Activated naive CD4-positive, alpha-beta T cell treated with anti-CD3 and anti-CD28 coated beads, Interleukin-2, amount 50 U/mL, for 16 hours (primary cell): ENCODE measurements at regions not wholly inside any gene's neighbourhood (a gene's known extent, or its start where the extent isn't known, plus 50 kb on each side); places are given as distances from the start of the nearest gene placed in this dataset.
A peak's percentile ranks its signal among the peaks of the same experiment; 100 is the strongest.
"Not testable (repeated sequence)": the region's sequence is repeated elsewhere in the genome, so short reads cannot be mapped to it uniquely, and the experiment has no call there.

Experiments used
- DNase-seq: peaks from one replicate; pipeline ENCODE4 v3.0.0-alpha.2; 2020

DNA sequence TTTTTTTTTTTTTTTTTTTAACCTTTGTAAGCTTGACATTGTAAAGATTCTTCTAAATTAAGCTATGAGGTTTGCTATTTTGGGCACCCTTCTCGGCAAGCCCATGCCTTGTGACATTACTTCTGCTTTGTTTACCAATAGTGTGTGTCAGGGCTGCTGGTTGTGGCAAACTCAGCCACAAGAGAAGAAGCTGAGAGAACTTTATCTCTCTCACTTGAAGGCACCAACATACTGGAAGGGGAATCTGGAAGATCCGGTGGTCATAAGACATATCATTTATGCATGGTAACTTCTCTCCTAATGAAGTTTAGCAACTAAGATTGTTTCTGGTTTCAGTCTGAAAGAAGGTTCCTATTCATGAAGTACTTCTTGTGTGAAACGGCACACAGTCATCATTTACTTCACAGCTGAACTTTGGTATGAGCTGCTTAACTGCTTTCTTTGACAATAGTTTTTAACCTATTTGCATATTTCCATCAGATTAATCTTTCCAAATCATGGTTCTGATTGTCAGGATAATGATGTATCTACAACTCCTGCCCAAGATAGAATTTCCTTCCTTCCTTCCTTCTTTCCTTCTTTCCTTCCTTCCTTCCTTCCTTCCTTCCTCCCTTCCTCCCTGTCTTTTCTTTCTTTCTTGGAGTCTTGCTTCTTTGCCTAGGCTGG is 189.3 kb downstream of the NFKBIZ start:
- DNase-seq: no peak

DNA sequence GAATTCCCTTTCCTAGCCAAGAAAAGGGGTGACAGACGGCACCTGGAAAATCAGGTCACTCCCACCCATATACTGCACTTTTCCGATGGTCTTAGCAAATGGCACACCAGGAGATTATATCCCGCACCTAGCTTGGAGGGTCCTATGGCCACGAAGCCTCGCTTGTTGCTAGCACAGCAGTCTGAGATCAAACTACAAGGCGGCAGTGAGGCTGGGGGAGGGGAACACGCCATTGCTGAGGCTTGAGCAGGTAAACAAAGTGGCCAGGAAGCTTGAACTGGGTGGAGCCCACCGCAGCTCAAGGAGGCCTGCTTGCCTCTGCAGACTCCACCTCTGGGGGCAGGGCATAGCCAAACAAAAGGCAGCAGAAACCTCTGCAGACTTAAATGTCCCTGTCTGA is 190.8 kb downstream of the NFKBIZ start:
- DNase-seq: not testable (repeated sequence)

DNA sequence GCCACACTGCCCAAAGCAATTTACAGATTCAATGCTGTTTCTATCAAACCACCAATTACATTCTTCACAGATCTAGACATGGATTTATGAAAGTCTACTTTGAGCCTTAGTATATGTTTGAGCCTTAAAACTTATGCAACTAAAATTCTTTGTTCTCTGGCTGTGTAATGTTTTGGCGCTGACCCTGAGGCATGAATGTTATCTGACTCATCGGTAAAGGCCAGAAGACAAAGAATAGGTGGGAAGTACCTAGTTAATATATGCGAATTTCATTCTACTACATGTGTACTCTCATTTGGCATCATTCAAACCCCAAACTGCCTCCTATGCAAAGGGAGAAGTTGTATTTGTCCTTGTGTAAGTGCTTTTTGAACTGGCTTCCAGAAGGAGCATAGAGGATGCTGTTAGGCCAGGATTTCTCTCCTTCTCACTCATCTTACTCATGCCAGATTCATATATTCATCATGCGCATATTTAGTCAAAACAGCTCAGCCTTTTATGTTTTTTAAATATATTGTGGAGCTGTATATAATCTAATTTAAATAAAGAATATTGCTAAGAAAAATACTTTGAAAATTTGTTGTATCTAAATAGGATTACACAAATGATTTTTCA is 204.2 kb downstream of the NFKBIZ start:
- DNase-seq: no peak

DNA sequence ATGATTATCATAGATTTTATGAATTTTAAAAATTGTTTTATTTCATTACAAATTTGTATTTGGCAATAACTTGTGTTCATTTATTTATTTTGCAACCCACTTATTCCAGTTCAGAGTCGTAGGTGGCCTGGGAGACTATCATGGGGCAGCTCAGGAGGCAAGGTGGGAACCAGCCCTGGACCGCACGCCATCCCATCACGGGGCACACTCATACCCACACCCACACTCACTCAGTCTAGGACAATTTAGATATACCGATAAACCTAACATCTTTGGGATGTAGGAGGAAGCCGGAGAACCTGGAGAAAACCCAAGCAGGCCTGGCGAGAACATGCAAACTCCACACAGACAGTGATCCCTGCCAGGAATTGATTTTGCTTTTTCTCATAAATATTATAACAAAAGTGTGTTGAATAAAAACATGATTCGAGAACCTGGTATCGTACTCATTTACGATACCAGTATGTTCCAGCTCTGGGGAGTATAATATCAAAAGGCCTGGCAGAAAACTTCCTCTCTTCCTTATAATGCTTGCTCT is 205.3 kb downstream of the NFKBIZ start:
- no peak for DNase-seq

DNA sequence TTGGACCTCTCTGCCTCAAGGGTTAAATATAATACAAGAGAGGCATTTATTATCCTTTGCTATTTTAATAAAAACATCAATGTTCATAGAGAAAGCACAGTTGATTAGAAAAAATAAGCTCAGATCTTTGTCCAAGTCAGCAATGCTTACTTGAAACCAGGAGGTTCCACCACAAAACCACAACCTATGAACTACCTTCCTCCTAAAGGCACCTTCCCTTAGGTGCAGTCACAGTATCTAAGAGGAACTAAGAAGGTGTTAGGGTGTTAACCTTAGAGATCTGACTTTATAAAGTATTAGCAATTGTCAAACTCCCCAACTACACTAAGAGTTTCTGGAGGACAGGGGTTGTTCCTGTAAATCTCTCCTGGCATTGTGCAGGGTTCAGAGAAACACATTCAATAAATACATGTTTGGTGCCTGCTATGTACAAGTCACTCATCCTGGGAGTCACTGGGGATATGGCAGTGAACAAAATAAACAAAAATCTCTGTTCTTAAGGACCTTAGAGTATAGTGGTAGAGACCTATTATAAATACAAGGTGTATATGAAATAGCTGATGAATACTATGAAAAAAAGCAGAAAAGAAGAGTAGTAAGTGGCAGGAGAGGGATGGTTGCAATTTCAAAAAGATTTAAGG is 208.6 kb downstream of the NFKBIZ start:
- no peak for DNase-seq

DNA sequence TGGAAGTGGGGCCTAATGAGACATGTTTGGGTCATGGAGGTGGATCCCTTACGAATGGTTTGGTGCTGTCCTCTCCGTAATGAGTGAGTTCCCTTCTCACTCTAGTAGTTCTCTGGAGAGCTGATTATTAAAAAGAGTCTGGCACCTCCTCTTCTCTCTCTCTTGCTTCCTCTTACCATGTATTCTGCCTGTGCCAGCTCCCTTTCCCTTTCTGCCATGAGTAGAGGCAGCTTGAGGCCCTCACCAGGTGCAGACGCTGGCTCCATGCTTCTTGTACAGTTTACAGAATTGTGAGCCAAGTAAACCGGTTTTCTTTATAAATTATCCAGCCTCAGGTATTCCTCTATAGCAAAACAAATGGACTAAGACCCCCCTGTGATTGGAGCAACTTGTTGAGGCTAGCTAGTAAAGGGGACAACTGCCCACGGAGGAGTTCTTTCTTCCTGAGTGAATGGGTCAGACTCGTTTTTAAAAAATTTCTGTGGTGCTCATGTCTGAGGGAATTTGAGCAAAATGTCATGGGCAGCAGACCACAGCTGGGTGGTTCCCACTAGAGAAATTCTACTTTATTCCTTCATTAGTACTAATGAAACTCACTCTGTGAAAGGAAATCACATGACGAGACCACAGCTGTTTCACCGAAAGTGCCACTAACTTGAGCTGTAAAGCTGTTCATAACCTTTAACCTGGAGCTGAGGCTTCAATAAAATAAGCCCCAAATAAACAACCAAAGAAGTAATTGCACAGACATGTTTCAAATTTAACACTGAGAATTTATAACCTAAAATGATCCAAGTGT is 210.0 kb downstream of the NFKBIZ start:
- DNase-seq: no peak

DNA sequence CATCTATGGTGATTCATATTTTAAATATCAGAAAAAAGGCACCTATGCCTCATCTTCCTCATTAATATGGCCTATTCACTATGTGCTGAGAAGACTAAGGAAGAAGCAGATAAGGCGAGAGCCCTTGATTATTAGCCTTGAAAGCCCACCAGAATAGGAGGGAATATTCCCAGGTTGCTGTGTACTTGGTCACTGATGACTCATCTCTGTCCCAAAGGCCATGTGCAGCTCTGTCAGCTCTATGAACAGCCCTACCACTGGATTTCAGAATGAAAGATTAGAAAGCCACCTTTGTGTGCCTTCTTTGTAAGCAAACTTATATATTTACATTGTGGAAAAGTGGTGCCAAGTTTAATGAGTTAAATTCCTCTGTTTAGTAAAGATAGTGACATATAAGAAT is 211.5 kb downstream of the NFKBIZ start:
- DNase-seq: no peak

DNA sequence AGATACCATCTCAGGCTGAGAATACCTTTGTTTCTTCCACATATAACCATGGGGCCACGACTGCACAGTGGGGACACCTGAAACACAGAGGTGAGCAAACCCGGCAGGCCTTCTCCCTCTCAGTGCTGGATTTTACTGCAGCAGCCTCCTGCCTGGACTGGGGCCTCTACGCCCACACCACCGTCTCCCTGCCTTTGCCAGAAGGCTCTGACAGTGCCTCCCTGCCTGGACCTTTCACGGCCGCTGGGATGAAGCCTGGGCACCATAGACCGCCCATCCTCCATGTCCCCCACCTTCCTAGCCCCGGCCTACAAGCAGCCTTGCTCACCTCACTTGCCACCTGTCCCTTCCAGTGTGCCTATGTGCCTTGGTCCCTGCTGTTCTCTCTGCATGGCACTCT is 214.3 kb downstream of the NFKBIZ start:
- DNase-seq: no peak

DNA sequence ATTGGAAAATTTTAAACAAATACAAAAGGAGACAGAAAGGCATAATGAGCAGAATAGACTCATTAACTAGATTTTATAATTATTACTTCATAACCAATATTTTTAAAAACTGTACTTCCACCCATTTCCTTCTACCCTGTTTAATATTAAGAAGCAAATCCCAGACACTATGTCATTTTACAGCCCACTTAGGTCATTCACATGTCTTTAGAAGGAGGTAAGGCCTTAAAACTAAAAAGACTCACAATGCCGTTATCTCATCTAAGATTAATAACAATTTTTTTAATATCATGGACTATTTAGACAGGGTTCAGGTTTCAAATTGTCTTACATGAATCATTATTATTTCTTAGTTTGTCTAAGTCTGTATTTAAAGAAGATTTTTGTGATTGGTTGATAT is 217.2 kb downstream of the NFKBIZ start:
- DNase-seq: no peak

DNA sequence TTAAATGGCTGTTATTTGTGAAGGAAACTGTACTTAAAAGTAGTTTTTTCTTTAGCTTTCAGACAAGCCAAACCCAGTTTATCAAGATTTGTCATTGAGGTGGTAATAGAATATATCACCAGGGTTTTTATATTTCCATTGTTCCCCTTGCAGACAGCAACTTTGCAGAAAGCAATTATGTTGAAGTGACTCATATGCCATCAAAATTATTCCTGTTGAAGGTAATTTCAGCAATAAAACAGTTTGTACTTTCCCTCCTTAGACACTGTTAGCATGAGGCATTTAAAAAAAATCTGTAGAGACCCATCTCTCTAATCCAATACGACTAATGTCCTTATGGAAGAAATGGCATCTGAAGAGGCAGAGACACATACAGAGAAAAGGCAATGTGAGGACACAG is 219.0 kb downstream of the NFKBIZ start:
- DNase-seq: no peak

DNA sequence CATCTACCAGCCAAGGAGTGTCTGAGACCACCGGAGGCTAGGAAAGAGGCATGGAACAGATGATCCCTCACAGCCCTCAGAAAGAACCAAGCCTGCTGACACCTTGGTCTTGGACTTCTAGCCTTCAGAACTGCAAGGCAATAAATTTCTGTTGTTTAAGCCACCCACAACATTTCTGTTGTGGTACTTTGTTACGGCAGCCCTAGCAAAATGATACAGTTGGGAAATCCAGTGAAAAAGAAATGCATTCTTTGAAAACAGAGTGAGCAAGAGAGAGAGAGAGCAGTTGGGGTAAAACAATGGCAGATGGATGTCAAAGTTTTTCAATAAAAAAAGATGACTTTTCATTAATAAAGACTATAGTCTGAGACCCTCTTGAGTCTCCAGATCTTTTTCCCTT is 219.4 kb downstream of the NFKBIZ start:
- DNase-seq: no peak

DNA sequence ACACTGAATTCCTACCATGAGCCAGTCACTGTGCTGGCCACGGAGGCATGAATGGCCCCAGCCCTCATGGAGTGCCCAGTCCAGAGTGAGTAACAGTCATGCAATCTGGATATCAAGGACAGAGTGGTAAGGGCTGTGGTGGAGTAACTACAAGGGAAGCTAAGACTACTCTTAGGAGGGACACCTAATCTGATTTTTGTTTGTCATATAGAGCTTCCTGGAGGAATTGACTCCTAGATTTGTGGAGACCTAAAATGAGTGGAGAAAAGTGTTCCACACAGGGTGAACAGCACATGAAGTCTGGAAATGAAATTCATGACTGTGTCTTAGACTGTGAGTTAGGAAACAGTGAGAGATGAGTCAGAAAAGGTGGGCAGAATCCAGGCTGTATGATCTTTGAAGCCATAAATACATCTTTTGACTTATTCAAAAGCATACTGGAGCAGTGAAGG is 219.9 kb downstream of the NFKBIZ start:
- no peak for DNase-seq

DNA sequence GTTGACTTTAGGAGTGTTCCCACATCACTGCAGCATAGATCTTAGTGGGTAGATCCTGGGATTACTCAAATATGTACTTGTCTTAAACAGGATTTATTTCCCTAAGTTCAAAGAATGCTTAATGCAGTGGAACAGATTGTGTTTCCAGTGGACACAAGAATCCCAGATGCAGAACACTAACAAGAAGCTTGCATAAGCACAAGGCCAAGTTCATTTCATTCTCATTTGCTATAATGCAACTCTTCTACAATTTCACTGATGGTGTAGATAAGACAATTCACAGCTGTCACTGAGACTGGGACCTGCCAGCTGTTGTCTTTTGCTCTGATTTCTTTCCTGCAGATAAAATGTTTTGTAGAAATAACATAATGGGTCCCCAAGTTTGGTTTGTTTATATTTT is 225.6 kb downstream of the NFKBIZ start:
- no peak for DNase-seq

DNA sequence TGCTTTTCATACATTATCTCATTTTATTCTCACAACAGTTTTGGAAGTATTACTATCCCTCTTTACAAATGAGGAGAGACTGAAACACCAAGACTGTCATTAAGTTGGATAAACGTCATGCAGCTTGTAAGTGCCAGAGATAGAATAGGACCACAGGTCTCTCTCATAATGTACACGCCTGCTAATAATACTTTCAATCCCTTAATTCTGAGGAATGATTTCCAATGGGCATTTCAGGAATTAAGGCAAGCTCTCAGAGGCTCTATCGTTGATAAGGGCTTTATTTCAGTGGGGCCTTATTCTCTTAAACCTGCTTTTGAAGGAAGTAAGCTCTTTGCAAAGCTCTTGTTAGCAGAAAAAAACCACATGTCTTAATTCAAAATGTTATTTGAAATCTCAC is 229.1 kb downstream of the NFKBIZ start:
- DNase-seq: no peak

DNA sequence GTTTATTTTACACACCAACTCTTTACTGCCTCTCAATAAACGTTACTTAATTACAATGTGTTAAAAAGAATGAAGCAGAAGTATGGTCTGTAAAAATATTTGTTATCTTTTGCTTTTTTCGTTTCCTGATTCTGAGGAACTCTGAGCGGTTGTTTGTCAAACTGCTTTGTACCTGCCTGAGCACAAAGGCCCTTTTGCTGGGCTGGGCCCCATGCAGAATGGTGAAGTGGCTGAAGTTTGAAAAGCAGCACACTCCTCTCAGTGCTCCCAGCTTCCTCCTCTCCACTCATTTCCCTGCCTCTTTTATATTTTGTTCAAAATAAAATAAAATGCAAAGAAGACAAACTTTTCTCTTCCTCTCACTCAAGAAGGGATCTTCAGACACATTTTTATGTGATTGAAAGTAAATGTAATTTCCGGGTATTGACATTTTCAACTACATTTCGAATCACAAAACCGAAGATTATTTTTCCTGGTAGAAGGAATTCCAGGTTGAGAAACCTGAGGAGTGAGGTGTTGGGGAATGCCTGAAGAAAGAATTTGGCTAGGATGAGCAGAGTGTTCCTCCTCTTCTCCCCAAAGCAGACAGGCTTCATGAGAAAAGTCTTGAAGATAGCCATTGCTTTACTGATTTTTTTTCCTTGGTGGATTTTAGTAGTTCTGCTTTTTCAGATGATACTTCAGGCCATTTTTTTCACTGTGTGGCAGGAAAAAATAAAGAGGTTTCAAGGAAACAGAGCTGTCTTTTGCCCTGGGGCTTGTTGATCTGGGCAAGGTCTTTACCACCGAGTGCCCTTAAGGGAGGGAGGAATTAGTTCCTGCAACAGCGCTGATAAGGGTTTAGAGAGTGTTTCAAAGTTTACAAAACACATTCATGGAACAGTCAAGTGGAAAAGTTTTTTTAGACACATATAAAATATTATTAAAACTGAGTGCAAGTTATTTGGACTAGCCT is 229.8 kb downstream of the NFKBIZ start:
- no peak for DNase-seq

DNA sequence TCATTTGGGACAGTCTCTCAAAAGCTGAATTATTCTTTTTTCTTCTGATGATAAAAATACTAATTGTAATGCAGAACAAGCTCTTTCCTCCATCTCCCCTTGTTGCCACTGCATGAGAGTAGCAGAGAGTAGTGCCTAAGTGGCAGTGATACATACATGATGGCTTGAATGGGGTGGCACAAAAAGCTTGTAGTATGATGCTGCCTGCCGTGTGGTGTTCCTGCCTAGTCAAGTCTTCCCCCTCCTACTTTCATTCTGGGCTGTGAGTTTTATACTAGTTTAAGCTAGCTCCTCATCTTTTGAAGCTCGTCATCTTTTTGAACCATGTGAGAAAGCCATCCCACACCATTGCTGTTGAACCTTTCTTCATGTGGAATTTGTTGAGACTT is 230.5 kb downstream of the NFKBIZ start:
- DNase-seq: peak; percentile 24

DNA sequence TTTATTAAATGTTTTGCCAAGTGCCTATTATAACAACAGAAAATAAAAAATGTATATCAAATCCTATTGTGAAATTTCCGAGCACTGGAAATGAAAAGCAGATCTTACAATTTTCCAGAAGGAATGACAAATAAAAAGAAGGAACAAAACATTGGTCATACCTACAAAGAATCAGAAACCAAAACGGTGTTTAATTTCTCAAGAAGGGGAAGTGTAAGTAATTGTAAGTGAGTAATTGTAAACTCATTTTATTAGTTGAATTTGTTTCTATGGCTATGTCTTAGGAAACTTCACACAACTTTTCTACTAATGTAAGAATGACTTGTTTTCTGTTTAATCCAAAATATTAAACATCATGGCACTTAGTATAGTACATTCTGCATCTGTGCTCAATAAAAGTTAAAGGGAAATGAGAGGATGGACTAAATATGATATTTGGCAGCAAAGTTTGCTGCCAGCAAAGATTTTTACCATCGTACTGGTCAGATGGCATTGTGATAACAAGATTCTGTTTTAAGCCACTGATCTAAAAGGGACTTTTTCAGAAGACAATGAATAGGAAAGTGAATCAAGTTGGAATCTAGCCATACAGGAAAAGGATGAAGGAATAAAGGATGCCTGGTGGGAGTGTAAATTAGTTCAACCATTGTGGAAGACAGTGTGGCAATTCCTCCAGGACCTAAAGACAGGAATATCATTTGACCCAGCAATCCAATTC is 232.4 kb downstream of the NFKBIZ start:
- DNase-seq: no peak

DNA sequence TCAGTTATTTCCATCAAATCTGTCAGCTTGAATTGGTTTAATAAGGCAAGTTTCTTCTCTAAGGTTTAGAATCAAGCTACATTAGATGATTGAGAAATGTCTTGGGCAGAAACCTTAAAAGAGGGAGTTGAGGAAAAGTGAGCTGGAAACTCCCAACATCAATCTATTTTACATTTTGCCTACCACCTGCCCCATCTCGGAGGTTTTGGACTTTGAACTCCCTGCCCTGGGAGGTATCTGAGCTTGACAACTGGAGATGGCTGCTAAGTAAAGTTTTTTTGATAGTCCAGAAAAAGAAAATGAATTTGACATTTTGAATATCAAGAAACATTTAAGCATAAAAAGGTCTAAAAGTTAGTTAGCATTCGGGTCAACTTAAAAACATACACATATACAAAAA is 234.2 kb downstream of the NFKBIZ start:
- DNase-seq: no peak

DNA sequence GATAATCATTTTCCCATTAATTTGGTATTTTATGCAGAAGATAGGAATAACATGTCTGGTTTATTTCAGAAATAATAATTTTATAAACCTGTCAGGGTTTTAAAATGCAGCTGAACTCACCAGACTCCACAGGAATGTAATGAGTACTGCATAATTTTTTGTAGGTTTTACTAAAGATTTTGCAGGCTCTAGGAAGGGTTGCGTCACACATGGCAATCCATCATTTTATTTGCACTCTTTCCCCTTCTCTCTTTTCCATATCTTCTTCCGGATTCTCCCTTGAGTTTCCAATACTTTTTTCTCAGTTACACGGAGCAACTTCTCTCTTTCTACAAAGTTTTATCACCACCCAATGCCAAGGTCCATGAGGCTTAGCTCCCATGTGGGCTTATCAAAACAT is 234.7 kb downstream of the NFKBIZ start:
- no peak for DNase-seq

DNA sequence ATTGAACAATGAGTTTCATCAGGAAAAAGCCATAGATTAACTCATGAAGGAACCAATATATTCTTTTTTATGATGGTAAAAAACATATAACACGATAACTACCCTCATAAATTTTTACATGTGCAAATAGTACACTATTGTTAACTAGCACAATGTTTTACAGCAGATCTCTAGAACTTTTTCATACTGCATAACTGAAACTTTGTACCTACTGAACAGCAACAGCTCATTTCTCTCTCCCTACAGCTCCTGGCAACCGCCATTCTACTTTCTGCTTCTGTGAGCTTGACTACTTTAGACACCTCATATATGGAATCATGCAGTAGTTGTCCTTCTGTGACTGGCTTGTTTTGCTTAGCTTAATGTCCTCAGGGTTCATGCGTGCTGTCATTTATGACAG is 235.4 kb downstream of the NFKBIZ start:
- DNase-seq: no peak

DNA sequence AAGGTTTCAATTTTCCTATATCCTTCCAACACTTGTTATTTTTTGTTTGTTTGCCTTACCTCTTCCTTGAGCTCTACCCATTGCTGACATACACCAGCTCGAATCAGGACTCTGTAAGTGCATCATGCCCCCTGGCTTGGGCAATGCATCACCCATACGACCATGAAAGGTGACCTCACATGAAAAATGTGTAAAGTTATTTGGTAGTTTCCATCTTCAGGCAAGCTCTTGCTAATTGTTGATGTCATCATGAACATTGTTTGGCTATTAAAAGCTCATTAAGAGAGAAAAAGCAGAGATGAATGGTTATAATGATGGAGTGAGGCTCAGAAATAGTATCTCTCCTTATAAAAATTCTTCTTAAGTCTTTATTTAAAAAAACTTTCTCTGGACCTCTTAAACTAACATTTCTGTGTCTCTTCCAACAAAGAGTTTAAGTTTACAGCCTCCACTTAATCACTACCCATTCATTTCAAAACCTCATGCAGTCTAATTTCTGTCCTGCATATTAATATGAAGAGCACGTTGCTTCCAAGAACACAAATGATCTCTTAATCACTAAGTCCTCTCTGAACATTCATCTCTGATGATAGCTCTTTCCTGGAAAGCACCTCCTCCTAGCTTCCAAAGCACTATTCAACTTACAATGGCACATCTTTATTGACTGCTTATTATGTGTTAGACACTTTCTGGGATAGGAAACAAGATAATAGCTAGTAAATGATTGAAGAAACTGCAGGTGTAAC is 236.3 kb downstream of the NFKBIZ start:
- DNase-seq: no peak
